SU-DHL-6 (cell line): ENCODE measurements at regions not wholly inside any gene's neighbourhood (a gene's known extent, or its start where the extent isn't known, plus 50 kb on each side); places are given as distances from the start of the nearest gene placed in this dataset.

ENCODE experiments used
- EZH2phosphoT487 ChIP-seq: fragments of 200-600 bp; sonication (generic), shearing (Covaris generic); conservative IDR thresholded peaks from 2 replicates; pipeline ENCODE4 v1.6.1; 2018; ENCODE audit warnings: mild to moderate bottlenecking, antibody characterized with exemption, low read length, moderate library complexity, mixed read lengths
- TF ChIP-seq, protein P1 (sequence below): fragments of 200-600 bp; sonication (generic); IDR thresholded peaks from one replicate; pipeline ENCODE4 v1.5.1; 2017; ENCODE audit warnings: antibody characterized with exemption, mild to moderate bottlenecking, low read length, moderate library complexity; ENCODE audit not compliant: insufficient read depth, poor library complexity, severe bottlenecking

- TF ChIP-seq, protein P1, sequence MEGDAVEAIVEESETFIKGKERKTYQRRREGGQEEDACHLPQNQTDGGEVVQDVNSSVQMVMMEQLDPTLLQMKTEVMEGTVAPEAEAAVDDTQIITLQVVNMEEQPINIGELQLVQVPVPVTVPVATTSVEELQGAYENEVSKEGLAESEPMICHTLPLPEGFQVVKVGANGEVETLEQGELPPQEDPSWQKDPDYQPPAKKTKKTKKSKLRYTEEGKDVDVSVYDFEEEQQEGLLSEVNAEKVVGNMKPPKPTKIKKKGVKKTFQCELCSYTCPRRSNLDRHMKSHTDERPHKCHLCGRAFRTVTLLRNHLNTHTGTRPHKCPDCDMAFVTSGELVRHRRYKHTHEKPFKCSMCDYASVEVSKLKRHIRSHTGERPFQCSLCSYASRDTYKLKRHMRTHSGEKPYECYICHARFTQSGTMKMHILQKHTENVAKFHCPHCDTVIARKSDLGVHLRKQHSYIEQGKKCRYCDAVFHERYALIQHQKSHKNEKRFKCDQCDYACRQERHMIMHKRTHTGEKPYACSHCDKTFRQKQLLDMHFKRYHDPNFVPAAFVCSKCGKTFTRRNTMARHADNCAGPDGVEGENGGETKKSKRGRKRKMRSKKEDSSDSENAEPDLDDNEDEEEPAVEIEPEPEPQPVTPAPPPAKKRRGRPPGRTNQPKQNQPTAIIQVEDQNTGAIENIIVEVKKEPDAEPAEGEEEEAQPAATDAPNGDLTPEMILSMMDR, result no peak
- no peak for TF ChIP-seq EZH2phosphoT487
Measured at GRCh38 chr2:230644356-230644935, 68.2 kb upstream of the CAB39 start.
